ENCODE measurements at regions not wholly inside any gene's neighbourhood (a gene's known extent, or its start where the extent isn't known, plus 50 kb on each side); places are given as distances from the start of the nearest gene placed in this dataset.
"Not testable (repeated sequence)": the region's sequence is repeated elsewhere in the genome, so short reads cannot be mapped to it uniquely, and the experiment has no call there.

DNA sequence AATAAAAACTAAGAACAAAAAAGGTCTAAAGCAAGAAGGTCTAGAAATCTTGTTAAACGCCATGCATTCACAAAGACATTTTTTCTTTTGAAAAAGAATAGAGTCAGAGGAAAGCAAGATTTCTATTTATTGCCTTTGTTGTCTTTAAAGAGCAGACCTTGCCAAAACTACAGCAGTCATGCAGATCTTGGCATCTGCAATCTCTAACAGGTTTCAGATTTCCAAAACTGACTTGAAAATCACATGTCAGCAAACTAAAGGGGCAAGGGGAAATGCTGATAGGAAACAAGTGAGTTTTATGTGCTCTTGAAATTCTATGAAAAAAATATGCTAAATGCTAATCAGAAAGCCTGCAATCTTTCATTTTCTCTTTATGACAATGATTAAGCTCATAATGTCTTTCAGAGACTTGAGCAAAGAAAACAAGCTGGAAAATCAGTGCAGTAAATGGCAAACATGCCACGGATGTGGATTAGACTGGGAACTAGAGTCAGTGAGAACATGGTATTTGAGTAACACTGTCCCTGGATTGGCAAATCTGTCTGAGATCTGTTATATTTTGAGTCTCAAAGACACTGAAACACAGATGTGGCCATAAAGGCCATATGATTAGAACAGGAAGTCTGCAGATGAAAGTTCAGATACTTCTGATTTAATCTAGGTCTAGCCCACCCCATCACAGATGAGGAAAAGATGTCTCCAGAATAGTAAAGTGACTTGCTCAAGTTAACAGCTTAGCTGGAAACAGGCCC is 361.4 kb upstream of the RPS23 start:
- DNase-seq: no peak

GRCh38 chr5:82636591-82636990 is 358.4 kb upstream of the RPS23 start:
- no peak for DNase-seq

- DNase-seq: no peak
These were observed 357.6 kb upstream of the RPS23 start for GRCh38 chr5:82635561-82636288.

DNA sequence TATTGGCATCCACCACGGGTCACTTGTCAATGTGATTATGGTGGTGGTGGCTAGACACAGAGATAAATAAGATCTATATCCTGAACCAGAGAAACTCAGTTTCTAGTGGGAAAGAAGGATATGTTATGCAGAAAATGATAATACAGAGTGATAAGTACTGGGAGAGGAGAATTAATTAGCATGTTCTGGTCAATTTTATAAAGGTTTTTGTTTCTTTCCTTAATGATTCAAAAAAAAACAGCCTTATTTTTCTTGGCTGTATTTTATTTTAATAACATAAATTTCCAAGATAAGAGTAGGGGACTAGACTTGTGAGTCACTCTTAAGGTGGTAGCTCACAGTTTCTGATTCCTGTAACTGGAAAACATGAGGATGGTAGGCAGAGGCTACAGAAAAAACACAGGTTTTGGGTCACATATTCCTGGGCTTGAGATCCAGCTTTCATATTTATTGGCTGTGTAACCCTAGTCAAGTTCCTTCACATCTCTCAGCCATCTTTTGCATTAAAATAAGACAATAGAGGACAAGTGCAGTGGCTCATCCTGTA is 350.3 kb upstream of the RPS23 start:
- no peak for DNase-seq

DNA sequence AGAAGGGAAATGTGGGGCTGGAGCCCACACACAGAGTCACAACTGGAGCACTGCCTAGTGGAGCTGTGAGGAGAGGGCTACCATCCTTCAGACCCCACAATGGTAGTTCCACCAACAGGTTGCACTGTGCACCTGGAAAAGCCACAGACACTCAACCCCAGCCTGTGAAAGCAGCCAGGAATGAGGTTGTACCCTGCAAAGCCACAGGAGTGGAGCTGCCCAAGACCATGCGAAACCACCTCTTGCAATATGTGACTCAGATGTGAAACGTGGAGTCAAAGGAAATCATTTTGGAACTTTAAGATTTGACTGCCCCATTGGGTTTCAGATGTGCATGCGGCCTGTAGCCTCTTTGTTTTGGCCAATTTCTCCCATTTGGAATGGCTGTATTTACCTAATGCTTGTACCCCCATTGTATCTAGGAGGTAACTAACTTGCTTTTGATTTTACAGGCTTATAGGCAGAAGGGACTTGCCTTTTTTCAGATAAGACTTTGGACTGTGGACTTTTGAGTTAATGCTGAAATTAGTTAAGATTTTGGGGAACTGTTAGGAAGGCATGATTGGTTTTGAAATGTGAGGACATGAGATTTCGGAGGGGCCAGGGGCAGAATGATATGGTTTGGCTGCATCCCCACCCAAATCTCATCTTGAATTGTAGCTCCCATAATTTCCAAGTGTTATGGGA is 348.9 kb upstream of the RPS23 start:
- not testable (repeated sequence) for DNase-seq

DNA sequence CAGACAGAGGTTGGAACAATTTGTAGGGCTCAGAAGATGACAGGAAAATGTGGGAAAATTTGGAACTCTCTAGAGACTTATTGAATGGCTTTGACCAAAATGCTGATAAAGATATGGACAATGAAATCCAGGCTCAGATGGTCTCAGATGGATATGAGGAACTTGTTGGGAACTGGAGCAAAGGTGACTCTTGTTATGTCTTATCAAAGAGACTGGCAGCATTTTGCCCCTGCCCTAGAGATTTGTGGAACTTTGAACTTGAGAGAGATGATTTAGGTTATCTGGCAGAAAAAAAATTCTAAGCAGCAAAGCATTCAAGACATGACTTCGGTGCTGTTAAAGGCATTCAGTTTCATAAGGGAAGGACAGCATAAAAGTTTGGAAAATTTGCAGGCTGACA is 347.9 kb upstream of the RPS23 start:
- not testable (repeated sequence) for DNase-seq

DNA sequence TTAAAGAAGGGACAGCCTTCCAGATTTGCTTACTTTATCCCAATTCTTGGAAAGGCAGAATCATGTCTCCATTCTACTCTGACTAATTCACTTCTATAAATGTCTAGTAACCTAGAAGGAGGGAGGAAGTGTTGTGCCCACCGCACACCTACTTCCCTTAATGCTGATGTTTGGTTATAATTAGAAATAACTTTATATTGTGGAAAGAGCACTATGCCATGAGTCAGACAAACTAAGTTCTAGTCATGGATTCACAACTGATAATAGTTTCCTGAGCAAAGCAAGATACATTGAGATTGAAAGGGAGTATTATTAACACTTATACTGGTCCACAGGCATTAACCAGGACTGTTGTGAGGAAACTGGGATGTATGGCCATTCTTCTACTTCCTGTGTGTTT is 345.9 kb upstream of the RPS23 start:
- no peak for DNase-seq

- DNase-seq: no peak
These were observed 344.8 kb upstream of the RPS23 start for GRCh38 chr5:82622711-82623514.

DNA sequence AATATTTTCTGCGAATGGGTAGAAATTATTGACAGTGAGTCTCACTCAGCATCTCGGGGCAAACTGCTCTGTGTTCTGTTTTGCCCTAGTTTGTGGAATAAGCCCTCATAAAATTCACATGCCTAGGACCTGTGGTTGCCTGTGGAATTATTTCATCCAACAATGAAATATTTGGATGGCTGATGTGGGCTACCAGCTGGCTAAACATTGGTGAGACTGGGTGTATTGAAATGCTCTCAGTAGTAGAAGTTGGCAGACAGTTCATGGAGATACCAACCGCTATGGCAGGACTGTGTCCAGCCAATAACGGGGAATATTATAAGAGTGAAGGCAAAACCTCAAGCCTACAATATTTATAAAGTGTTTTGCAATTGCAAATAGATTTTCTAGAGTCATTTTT is 344.1 kb upstream of the RPS23 start:
- no peak for DNase-seq

DNA sequence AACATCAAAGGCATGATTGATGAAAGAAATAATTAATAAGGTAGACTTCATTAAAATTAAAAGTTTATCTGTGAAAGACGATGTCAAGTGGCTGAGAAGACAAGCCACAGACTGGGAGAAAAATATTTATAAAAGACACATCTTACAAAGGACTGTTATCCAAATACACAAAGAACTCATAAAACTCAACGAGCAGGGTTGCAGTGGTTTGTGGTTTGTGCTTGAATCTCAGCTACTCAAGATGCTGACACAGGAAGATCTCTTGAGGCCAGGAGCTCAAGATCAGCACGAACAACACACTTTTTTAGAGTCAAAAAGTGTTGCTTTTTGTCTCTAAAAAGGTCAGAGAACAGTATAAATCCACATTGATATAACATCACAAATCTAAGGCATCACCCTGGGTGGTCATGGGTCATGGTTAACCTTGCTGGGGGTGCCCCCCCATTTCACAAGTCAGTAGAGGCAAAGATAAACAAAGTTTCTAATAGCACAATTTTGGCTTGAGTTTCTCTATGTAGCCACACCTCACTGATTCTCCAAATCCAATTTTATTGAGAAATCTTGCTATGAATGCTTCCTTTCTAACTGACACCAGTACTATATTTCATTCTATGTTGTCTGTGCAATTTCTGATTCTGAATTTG is 342.9 kb upstream of the RPS23 start:
- DNase-seq: no peak

DNA sequence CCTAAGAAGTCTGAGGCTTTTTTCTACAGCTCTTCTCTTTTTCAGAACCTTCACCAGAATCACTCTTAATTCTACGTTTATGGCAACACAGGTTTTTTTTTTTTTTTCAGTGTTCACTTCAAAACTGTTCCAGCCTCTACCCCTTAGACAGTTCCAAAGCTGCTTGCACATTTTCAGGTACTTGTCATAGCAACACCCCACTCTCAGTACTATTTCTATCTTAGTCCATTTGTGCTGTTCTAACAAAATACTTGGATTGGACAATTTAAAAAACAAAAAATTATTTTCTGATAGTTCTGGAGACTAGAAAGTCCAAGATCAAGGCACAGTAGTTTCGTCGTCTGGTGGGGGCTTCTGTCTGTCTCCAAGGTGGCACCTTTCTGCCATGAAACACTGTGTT is 340.9 kb upstream of the RPS23 start:
- DNase-seq: no peak

DNA sequence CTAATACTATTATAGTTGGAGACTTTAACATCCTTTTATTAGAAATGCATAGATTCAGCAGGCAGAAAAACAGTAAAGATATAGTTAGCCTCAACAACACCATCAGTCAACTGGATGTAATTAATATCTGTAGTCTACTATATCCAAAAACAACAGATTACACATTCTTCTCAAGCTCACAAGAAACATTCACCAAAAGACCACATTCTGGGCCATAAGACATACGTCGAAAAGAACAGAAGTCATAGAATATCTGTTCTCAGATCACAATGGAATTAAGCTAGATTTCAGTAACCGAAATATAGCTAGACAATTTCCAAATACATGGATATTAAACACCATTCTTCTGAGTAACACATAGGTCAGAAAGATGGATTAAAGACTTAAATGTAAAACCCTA is 336.6 kb upstream of the RPS23 start:
- no peak for DNase-seq

DNA sequence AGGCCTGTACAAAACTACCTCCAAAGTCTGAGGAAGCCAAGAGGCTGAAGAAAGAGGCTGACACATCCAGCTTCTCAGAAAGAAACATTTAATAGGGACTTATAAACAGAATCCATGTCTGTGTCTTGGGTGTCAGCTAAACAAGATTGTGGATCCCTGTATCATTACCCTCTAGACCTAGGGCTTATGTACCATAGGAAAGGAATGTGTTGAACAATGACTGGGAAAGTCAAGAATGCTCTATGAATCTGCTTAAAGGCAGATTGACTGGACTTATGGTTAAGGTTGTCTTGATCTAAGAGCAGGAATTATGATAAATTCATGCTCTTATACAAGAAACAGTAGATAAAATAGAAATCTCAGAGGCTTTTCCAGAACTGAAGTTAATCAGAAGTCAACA is 335.7 kb upstream of the RPS23 start:
- no peak for DNase-seq

GRCh38 chr5:82610686-82611085 is 332.5 kb upstream of the RPS23 start:
- no peak for DNase-seq

DNA sequence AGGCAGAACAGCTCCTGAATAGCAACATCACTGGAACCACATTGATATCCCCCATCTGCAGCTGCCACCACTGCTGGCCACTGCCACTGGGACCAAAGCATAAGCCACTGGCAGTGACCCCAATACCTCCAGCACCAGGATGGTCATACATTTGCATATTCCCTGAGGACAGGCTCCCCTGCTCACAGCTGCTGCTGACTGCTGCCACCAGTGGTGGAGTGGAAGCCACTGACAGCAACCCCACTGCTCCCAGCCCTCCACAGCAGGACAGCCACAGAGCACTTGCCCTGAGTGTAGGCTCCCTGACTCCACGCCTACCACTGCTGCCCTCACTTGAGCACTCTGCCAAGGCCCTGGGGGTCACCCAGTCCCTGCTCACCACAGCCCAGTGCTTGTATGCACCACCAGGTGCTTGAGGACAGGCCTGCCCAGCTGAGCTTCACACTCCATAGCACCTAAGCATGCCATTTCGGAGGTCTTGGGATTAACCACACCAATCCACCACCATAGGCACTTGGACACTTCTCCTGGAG is 327.4 kb upstream of the RPS23 start:
- DNase-seq: no peak

DNA sequence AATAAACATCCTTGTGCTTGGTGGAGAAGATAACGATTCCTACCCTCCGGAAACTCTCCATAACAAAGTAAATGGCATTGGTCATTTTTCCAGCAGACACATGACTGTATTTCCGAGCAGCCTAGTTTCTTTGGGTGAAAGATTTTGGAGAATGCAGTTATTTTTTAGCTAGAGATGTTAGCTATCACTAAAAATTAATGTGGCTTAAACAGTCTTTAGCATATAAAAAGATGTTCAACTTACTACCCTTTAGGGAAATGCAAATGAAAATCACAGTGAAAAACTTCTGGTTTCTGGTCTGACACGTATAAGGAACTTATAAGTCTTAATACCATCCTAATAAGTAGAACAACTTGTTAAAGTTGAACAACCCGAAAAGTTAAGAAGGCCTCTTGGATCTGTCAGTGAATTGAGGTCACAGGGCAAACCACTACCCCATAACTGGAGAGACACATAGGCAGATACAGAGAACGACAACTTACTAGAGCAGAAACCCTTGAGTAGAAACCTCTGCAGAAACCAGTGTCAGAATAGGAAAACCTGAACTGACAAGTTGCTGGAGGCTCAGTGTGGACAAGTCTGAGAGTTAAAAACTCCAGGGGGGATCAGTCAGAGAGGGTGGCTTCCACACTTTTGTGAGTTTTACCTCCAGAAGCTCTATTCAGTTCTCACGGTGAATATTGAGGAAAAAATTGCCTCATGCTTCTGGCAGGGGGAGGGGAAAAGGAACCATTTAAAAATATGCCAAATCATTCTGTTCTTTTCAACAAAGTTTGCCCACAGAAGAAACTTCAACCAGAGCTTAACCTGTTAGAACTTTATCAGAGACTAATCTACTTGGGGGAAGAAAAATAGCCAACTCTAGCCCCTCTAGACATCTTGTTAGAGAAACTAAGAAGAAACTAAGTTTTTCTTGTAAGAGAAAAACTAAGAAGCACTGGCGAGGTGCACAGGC is 325.2 kb upstream of the RPS23 start:
- no peak for DNase-seq

- DNase-seq: no peak
These were observed 323.7 kb upstream of the RPS23 start for GRCh38 chr5:82601861-82602260.

- no peak for DNase-seq
These were observed 322.9 kb upstream of the RPS23 start for GRCh38 chr5:82601077-82601476.

DNA sequence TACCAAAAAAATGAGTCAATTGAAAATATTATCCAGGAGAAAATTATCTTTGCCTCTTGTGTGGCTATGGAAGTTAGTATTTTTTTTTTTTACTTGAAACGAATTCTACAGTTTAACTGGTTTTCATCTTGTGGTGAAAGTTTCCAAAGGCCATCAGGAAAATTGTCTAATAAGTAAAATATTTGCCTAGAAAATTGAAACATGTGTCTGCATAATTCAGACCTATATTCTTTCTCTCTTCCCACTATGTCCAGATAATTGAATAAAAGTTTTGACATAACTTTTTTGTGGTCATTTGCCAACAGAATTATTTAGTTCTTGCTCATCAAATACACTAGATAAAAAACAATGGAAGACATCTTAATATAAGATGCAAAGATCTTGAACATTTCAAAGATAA is 321.5 kb upstream of the RPS23 start:
- DNase-seq: no peak

DNA sequence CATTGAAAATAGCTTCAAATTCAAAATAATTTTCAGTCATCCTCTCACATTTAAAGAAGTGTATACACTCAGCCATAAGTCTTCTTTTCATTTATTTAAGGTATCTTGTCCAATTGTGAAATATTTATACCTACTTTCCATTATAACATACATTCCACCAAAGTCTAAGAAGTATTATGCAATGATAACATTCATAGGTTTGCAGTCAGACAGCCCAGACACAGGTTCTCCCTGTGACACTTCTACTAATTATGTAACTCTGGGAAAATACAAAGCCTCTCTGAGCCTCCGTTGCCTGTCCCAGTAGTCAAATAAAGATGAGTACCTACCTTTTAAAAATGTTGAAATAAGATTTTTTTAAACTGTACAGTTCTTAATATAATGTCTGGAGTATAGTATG is 320.9 kb upstream of the RPS23 start:
- no peak for DNase-seq

DNA sequence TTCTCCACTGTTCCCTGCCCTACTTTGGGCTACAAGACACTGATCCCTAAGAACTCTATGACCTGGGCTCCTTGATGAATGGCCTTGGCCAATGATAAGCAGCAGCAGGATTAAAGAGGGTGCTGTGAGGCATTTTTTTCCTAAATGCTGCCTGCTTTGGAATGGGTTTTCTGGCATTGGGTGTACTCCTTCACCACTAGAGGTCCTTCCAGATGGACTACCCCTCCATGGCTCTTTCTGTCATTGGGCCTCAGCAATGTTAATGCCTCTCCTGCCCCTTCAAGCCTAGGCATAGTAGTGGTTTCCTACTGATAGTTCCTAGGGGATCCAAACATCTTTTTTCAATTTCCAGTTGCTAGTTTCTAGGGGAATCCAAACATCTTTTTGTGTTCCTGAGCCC is 319.3 kb upstream of the RPS23 start:
- no peak for DNase-seq

All from SHP77 (cell line).